Dermis microvascular lymphatic vessel endothelial cell (primary cell): ENCODE measurements at regions not wholly inside any gene's neighbourhood (a gene's known extent, or its start where the extent isn't known, plus 50 kb on each side); places are given as distances from the start of the nearest gene placed in this dataset.
"Not testable (repeated sequence)": the region's sequence is repeated elsewhere in the genome, so short reads cannot be mapped to it uniquely, and the experiment has no call there.

Experiments
- DNase-seq, 2 donors: peaks; one replicate each; pipeline versions ENCODE4 v3.0.0 to v3.0.0-alpha.2; 2010; ENCODE audit warnings: low read depth in 2 of 2

GRCh38 chr18:42326752-42327151, 371.7 kb downstream of the PIK3C3 start:
- peak in 1 of 2 donors; percentile 21 for DNase-seq

DNA sequence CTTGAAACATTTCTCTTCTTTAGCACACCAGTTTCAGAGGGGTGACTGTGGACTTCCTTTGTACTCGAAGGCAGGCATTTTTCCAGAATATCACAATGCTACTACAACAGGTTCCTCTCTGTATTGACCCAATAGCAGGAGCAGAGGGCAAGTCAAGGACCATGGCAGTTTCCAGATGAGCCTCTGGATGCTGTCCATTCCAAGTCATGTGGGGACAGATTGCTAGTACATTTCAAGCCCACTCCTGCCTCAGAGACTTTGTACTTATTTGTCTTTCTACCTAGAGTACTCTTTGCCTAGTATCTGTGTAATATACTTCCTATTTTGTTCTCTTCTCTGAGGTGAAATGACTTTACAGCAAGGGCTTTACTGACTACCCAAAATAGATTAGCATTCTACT, 373.9 kb downstream of the PIK3C3 start:
- no peak for DNase-seq

DNA sequence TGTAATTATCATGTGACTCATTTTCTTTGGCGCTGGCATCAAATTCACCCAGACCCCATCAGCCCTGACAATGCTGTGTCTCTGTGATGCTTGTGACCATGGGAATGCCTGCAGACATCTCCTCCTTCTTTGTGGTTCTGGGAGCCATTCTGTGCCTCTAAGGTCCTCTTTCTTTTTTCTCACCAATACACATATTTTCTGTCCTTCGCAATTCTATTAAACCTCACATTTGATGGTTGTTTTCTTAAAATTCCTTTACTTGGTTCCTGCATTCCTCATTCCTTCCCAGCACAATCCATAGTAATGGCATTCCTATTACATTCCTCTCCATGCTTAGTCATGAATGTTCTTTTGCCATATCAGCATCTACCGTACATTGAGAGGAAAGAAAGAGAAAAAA, 375.3 kb downstream of the PIK3C3 start:
- no peak for DNase-seq

DNA sequence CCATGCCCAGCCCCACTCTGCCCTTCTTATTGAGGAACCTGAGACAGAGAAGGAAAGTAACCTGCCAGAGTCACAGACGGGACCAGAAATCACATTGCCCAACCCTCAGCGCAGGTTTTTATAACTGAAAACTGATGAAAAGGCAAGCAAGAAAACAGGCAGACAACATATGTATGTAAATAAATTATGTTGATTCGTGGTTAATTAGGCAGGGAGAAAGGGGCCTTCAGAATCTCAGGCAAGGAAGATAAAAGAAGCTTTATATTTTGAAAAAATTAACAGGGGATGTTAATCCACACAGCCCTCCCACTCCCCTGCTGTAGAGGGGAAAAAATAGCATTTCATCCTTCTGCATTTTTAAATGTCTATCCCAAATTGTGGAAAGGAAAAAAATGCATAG, 378.5 kb downstream of the PIK3C3 start:
- no peak for DNase-seq

- DNase-seq, result no peak
Observed at GRCh38 chr18:42334931-42335330, 379.9 kb downstream of the PIK3C3 start.

DNA sequence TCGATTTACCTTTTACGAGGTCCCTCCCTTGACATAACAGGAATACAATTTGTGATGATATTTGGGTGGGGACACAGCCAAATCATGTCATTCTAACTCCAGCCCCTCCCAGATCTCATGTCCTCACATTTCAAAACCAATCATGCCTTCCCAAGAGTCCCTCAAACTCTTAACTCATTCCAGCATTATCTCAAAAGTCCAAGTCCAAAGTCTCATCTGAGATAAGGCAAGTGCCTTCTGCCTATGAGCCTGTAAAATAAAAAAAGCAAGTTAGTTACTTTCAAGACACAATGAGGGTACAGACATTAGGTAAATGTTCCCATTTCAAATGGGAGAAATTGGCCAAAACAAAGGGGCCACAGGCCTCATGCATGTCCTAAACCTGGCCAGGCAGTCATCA, 381.1 kb downstream of the PIK3C3 start:
- no peak for DNase-seq

GRCh38 chr18:42337337-42337736, 382.3 kb downstream of the PIK3C3 start:
- not testable (repeated sequence) for DNase-seq

DNA sequence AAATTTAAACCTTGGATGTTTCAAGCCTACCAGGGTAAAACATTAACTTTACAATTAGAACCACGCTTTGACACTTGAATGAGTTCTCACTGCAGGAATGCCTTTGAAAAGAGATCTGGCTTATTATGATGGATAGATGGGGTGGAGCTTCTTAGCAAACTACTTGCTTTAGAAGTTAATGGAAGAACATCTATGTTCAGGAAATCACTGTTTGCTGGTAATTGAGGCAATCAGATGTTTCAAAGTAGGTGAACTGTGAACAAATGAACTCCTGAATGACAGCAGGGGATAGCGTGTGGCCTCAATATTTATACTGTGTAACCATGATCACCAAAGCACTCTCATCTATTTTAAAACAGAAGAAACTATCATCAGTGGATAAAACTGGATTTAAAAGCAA, 383.6 kb downstream of the PIK3C3 start:
- no peak for DNase-seq

DNA sequence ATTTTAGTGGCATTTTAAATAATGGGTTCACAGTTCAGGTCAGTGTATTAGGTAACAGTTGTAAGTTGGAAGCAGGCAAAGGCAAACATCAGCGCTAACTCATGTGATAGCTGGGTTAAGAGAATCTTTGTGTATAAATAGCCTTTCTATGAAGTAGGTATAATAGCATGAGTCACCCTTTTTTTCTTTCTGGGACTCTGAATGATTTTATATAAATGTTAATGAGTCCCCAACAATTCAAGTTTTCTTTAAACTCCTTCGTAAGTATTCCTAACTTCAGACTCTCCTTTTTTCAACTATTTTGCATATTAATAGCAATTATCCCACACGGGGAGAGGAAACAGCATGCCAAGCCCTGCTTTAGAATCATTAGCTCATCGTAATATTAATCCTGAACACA, 384.3 kb downstream of the PIK3C3 start:
- no peak for DNase-seq

GRCh38 chr18:42340423-42341009, 385.5 kb downstream of the PIK3C3 start:
- DNase-seq, result no peak

GRCh38 chr18:42341423-42341822, 386.4 kb downstream of the PIK3C3 start:
- no peak for DNase-seq

GRCh38 chr18:42348722-42349121, 393.7 kb downstream of the PIK3C3 start:
- no peak for DNase-seq

DNA sequence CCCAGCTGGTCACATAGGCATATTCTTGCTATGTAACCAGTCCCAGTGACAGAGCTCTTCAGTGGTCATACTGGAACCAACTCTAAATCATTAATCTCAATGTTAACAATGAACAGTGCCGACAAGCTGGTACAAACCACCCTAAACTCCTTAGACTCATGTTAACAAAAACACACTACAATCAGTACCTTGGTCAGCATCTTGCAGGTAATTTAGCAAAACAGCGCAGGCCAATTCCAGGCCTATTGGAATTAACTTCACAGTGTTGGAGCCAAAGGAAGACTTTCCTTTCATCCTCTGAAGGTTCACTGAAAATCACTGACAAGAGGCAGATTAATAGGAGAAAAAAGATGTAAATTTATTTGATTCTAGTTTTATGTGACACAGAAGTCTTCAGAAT, 396.4 kb downstream of the PIK3C3 start:
- no peak for DNase-seq

DNA sequence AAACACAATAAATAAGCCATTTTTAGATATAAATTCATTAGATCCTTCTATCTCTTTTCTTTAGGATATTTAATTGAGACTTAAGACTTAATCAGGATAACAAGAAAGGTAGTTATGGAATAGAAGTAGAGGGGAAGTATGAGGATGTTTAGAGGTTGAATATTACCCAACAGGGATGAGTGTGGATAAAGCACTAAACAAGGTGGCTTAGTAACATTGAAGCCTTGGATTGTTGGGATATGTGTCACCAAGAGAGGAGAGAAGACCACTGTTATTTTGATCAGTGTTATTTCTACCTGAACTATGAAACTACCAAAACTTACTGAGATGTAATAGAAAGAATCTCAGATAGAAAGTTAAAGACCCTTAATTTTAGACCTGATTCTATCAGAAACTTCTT, 405.7 kb downstream of the PIK3C3 start:
- DNase-seq, result no peak

DNA sequence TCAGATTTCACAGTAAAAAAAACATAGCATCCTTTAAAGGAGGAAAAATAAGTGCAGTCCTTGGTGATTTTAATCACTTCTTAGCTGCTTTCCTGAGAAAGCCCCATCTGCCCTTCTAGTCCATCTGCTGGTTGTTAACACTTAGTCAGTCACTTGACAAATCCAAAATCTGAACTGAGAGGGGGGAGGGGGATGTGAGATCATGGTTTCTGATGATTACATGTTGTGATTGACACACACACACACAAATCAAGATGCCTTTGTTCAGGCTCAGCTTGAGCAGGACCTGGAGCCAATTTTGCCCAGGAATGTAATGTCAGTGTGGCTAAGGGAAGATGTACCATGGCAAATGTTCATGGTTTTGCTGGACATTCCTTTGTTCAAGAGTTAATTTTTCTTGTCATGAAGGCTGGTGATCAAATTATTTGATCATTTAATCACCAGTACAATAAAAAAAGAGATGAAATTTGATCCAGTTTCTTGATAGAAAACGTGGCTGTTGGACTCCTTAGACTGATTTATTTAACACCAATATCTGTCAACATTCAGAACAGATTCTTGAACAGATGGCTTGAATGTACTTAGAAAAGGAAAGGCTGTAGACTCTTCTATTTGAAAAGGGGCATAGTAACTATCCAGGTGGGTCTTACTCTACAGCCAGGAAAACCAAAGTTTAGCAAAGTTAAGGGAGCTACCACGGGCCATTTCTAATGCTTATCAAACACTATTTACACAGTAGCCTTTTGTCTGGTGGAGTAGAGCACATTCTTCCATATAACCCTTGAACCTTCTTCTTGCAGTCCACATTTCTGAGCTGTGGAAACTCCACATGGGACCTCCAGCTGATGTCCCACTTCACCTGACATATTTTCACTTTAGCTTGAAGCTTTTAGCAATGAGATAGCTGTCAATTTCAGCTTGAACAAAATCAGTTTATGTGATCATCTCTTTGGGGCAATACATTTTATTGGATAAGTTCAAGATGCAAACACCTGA, 408.7 kb downstream of the PIK3C3 start:
- DNase-seq, result no peak

- no peak for DNase-seq
Observed at GRCh38 chr18:42364766-42365165, 409.7 kb downstream of the PIK3C3 start.

GRCh38 chr18:42365591-42365990, 410.6 kb downstream of the PIK3C3 start:
- no peak for DNase-seq

- no peak for DNase-seq
Observed at GRCh38 chr18:42373584-42373983, 418.6 kb downstream of the PIK3C3 start.

- DNase-seq, result no peak
Observed at GRCh38 chr18:42374961-42375360, 419.9 kb downstream of the PIK3C3 start.

GRCh38 chr18:42378854-42379253, 423.8 kb downstream of the PIK3C3 start:
- not testable (repeated sequence) for DNase-seq

- DNase-seq, result not testable (repeated sequence)
Observed at GRCh38 chr18:42381236-42381635, 426.2 kb downstream of the PIK3C3 start.

GRCh38 chr18:42392416-42392815, 437.4 kb downstream of the PIK3C3 start:
- DNase-seq, result peak in 1 of 2 donors; percentile 57

GRCh38 chr18:42392926-42393325, 437.9 kb downstream of the PIK3C3 start:
- DNase-seq, result no peak
